WTC11 (cell line): ENCODE measurements at regions not wholly inside any gene's neighbourhood (a gene's known extent, or its start where the extent isn't known, plus 50 kb on each side); places are given as distances from the start of the nearest gene placed in this dataset.

Experiments
- CREB1 ChIP-seq: sonication (generic); formaldehyde crosslinking; IDR thresholded peaks from 2 replicates; pipeline ENCODE4 v1.8.0; 2023; ENCODE audit warnings: mild to moderate bottlenecking, missing genetic modification reagents
- CREM ChIP-seq: sonication (generic); formaldehyde crosslinking; IDR thresholded peaks from 2 replicates; pipeline ENCODE4 v1.8.1; 2022; ENCODE audit warnings: mild to moderate bottlenecking, missing genetic modification reagents, moderate library complexity
- E2F5 ChIP-seq: sonication (generic); formaldehyde crosslinking; IDR thresholded peaks from 2 replicates; pipeline ENCODE4 v1.8.1; 2022; ENCODE audit warnings: mild to moderate bottlenecking, moderate library complexity, missing genetic modification reagents
- GRHL2 ChIP-seq: fragments of 250-450 bp; sonication (Bioruptor Pico); IDR thresholded peaks from 2 replicates; pipeline ENCODE4 v1.8.0; 2022; ENCODE audit warnings: mild to moderate bottlenecking, moderate library complexity; ENCODE audit not compliant: insufficient replicate concordance, severe bottlenecking
- NR1H2 ChIP-seq: sonication (generic); formaldehyde crosslinking; IDR thresholded peaks from 2 replicates; pipeline ENCODE4 v1.9.0; 2021; ENCODE audit warnings: mild to moderate bottlenecking, moderate library complexity, missing genetic modification reagents
- NR3C1 ChIP-seq: sonication (generic); formaldehyde crosslinking; conservative IDR thresholded peaks from 2 replicates; pipeline ENCODE4 v1.8.1; 2023; ENCODE audit warnings: low read depth, mild to moderate bottlenecking, missing genetic modification reagents
- SMAD4 ChIP-seq: sonication (generic); formaldehyde crosslinking; IDR thresholded peaks from 2 replicates; pipeline ENCODE4 v1.8.0; 2022; ENCODE audit warnings: mild to moderate bottlenecking, missing genetic modification reagents
- TP53 ChIP-seq: sonication (generic); formaldehyde crosslinking; IDR thresholded peaks from 2 replicates; pipeline ENCODE4 v1.8.1; 2023; ENCODE audit warnings: mild to moderate bottlenecking, missing genetic modification reagents
- ZNF138 ChIP-seq: sonication (generic); formaldehyde crosslinking; conservative IDR thresholded peaks from 2 replicates; pipeline ENCODE4 v1.8.1; 2022; ENCODE audit warnings: mild to moderate bottlenecking, moderate library complexity, missing genetic modification reagents
- TF ChIP-seq, protein P1 (sequence below): fragments of 200-600 bp; IDR thresholded peaks from 2 replicates; pipeline ENCODE4 v1.8.0; 2022; ENCODE audit warnings: antibody characterized with exemption
- TF ChIP-seq, protein P2 (sequence below): sonication (generic); formaldehyde crosslinking; IDR thresholded peaks from 2 replicates; pipeline ENCODE4 v1.8.1; 2023; ENCODE audit warnings: mild to moderate bottlenecking, missing genetic modification reagents
- TF ChIP-seq, protein P3 (sequence below): sonication (generic); formaldehyde crosslinking; IDR thresholded peaks from 2 replicates; pipeline ENCODE4 v1.8.0; 2023; ENCODE audit warnings: mild to moderate bottlenecking, missing genetic modification reagents

GRCh38 chr1:115432061-115432460 is 94.0 kb upstream of the NGF start:
- no peak for TF ChIP-seq ZNF138 (CRISPR knock-in tag)
- TF ChIP-seq, protein P1, sequence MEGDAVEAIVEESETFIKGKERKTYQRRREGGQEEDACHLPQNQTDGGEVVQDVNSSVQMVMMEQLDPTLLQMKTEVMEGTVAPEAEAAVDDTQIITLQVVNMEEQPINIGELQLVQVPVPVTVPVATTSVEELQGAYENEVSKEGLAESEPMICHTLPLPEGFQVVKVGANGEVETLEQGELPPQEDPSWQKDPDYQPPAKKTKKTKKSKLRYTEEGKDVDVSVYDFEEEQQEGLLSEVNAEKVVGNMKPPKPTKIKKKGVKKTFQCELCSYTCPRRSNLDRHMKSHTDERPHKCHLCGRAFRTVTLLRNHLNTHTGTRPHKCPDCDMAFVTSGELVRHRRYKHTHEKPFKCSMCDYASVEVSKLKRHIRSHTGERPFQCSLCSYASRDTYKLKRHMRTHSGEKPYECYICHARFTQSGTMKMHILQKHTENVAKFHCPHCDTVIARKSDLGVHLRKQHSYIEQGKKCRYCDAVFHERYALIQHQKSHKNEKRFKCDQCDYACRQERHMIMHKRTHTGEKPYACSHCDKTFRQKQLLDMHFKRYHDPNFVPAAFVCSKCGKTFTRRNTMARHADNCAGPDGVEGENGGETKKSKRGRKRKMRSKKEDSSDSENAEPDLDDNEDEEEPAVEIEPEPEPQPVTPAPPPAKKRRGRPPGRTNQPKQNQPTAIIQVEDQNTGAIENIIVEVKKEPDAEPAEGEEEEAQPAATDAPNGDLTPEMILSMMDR = no peak
- no peak for TF ChIP-seq TP53
- TF ChIP-seq CREM (CRISPR knock-in tag) = no peak
- TF ChIP-seq CREB1 (CRISPR knock-in tag) = no peak
- TF ChIP-seq NR1H2 (CRISPR knock-in tag) = no peak
- no peak for TF ChIP-seq SMAD4 (CRISPR knock-in tag)
- no peak for TF ChIP-seq NR3C1
- TF ChIP-seq, protein P2, sequence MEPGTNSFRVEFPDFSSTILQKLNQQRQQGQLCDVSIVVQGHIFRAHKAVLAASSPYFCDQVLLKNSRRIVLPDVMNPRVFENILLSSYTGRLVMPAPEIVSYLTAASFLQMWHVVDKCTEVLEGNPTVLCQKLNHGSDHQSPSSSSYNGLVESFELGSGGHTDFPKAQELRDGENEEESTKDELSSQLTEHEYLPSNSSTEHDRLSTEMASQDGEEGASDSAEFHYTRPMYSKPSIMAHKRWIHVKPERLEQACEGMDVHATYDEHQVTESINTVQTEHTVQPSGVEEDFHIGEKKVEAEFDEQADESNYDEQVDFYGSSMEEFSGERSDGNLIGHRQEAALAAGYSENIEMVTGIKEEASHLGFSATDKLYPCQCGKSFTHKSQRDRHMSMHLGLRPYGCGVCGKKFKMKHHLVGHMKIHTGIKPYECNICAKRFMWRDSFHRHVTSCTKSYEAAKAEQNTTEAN (CRISPR knock-in tag) = no peak
- TF ChIP-seq GRHL2 (CRISPR knock-in tag) = no peak
- TF ChIP-seq E2F5 (CRISPR knock-in tag) = no peak
- TF ChIP-seq, protein P3, sequence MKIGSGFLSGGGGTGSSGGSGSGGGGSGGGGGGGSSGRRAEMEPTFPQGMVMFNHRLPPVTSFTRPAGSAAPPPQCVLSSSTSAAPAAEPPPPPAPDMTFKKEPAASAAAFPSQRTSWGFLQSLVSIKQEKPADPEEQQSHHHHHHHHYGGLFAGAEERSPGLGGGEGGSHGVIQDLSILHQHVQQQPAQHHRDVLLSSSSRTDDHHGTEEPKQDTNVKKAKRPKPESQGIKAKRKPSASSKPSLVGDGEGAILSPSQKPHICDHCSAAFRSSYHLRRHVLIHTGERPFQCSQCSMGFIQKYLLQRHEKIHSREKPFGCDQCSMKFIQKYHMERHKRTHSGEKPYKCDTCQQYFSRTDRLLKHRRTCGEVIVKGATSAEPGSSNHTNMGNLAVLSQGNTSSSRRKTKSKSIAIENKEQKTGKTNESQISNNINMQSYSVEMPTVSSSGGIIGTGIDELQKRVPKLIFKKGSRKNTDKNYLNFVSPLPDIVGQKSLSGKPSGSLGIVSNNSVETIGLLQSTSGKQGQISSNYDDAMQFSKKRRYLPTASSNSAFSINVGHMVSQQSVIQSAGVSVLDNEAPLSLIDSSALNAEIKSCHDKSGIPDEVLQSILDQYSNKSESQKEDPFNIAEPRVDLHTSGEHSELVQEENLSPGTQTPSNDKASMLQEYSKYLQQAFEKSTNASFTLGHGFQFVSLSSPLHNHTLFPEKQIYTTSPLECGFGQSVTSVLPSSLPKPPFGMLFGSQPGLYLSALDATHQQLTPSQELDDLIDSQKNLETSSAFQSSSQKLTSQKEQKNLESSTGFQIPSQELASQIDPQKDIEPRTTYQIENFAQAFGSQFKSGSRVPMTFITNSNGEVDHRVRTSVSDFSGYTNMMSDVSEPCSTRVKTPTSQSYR = no peak
